ENCODE measurements at regions not wholly inside any gene's neighbourhood (a gene's known extent, or its start where the extent isn't known, plus 50 kb on each side); places are given as distances from the start of the nearest gene placed in this dataset.

GRCh38 chr13:50282016-50282415 lies 266.8 kb downstream of the KCNRG start:
- no peak for TF ChIP-seq CTCF (IDR thresholded peaks at IDR 0.05; ENCODE audit: insufficient read depth, low read length, poor library complexity, severe bottlenecking)
- TF ChIP-seq EZH2phosphoT487 (conservative IDR thresholded peaks at IDR 0.05; ENCODE audit: low read length), result no peak

Measured in SU-DHL-6 (cell line).